Lung (tissue), 11 donors: ENCODE measurements at regions not wholly inside any gene's neighbourhood (a gene's known extent, or its start where the extent isn't known, plus 50 kb on each side); places are given as distances from the start of the nearest gene placed in this dataset.

ENCODE experiments used
- ATAC-seq: fragments of 200-7000 bp; cut with Tn5 transposase; one replicate; pipeline ENCODE4 v1.9.1; 2020; ENCODE audit warnings: moderate number of reproducible peaks; ENCODE audit not compliant: insufficient read depth, low FRiP score
- DNase-seq, 3 donors: peaks; one replicate each; pipeline ENCODE4 v3.0.0-alpha.2; 2013 to 2017
- H3K27ac ChIP-seq, 2 donors: one replicate each; pipeline ENCODE4 v1.5.1; 2013; ENCODE audit warnings: mild to moderate bottlenecking in 2 of 2, moderate library complexity in 2 of 2, control low read depth in 1 of 2, inconsistent platforms in 1 of 2, low read depth in 1 of 2, low read length in 1 of 2
- H3K27me3 ChIP-seq, 3 donors: one replicate each; pipeline ENCODE4 v1.5.1; 2013; ENCODE audit warnings: low read length in 2 of 3; ENCODE audit not compliant: control insufficient read depth in 3 of 3, insufficient read depth in 3 of 3
- H3K36me3 ChIP-seq, 4 donors: one replicate each; pipeline ENCODE4 v1.5.1; 2013; ENCODE audit warnings: low read length in 4 of 4, mild to moderate bottlenecking in 1 of 4, moderate library complexity in 1 of 4; ENCODE audit not compliant: control insufficient read depth in 4 of 4, insufficient read depth in 4 of 4
- H3K4me1 ChIP-seq, 5 donors: one replicate each; pipeline ENCODE4 v1.5.1; 2013; ENCODE audit warnings: low read length in 5 of 5, mild to moderate bottlenecking in 2 of 5, moderate library complexity in 1 of 5; ENCODE audit not compliant: control insufficient read depth in 5 of 5, insufficient read depth in 5 of 5
- H3K4me3 ChIP-seq: one replicate; pipeline ENCODE4 v1.5.1; 2013; ENCODE audit warnings: mild to moderate bottlenecking, control low read depth, moderate library complexity
- H3K9ac ChIP-seq, 2 donors: one replicate each; pipeline ENCODE4 v1.5.1; 2013; ENCODE audit warnings: low read length in 2 of 2, control low read depth in 1 of 2; ENCODE audit not compliant: insufficient read depth in 1 of 2
- H3K9me3 ChIP-seq, 4 donors: one replicate each; pipeline ENCODE4 v1.5.1; 2013; ENCODE audit warnings: low read length in 3 of 4, mild to moderate bottlenecking in 1 of 4, moderate library complexity in 1 of 4; ENCODE audit not compliant: control insufficient read depth in 4 of 4, insufficient read depth in 3 of 4
- WGBS, 2 donors: extraction: QIAGEN DNeasy Blood & Tissue Kit; methylation state at CpG; one replicate each; pipeline ENCODE4 v1.1.7; 2013; 5-methylcytosine and 5-hydroxymethylcytosine counted together
- TF ChIP-seq, protein P1 (sequence below): IDR thresholded peaks from 2 replicates; pipeline ENCODE4 v1.5.1; 2012; ENCODE audit warnings: mild to moderate bottlenecking; ENCODE audit errors: control extremely low read depth, extremely low read depth
- donor health status: control.
- donor health status: control.
- donor health status: Bipolar disorder and iron deficiency.
- donor health status: healthy.
- donor health status: DM: yes; HTN: yes; CAD: no.

DNA sequence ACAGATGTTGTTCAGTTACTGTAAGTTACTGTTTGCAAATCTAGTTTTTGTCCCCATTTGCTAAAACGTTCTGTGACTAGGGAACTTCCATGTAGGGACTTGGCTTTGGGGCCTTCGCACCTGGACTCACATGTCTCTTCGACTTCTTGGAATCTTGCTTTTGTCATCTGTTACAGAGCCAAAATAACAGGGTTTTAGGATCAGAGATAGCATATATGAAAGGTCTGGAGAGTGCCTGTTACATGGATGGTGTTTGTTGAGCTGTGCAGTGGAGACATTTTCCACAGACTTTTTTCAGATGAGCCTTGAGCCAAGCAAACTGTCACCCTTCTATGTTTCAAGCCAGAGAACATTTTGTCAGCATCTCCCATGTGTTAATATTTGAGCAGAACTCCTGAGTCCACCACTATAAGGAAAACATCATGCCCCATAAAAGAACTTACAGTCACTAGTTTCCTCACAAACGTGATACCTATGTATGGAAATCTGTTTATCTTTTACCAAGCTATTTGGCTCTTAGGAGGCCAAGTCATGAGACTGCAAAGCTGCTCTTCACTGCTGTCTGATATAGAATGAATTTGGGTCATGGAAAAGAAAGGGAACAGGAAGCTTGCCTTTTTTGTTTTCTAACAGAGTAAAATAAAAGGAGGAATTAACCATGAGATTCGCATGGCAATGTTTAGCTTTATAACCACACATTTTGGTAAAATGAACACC, 818.6 kb upstream of the IGFBP3 start:
- Histone ChIP-seq H3K36me3 (no peaks in the 10 kb centered on the region), H3K27ac (no peak overlapping the region), H3K4me3 (no peak overlapping the region), H3K27me3 (no peaks in the 10 kb centered on the region), H3K4me1 (no peaks in the 10 kb centered on the region), H3K9ac (no peak overlapping the region), H3K9me3 (no peaks in the 10 kb centered on the region)
- WGBS, 2 donors = 82 to 86% methylated on average over 5 of the region's 5 CpGs
- DNase-seq (no peak), ATAC-seq (no peak)
- TF ChIP-seq, protein P1, sequence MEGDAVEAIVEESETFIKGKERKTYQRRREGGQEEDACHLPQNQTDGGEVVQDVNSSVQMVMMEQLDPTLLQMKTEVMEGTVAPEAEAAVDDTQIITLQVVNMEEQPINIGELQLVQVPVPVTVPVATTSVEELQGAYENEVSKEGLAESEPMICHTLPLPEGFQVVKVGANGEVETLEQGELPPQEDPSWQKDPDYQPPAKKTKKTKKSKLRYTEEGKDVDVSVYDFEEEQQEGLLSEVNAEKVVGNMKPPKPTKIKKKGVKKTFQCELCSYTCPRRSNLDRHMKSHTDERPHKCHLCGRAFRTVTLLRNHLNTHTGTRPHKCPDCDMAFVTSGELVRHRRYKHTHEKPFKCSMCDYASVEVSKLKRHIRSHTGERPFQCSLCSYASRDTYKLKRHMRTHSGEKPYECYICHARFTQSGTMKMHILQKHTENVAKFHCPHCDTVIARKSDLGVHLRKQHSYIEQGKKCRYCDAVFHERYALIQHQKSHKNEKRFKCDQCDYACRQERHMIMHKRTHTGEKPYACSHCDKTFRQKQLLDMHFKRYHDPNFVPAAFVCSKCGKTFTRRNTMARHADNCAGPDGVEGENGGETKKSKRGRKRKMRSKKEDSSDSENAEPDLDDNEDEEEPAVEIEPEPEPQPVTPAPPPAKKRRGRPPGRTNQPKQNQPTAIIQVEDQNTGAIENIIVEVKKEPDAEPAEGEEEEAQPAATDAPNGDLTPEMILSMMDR = no peak

DNA sequence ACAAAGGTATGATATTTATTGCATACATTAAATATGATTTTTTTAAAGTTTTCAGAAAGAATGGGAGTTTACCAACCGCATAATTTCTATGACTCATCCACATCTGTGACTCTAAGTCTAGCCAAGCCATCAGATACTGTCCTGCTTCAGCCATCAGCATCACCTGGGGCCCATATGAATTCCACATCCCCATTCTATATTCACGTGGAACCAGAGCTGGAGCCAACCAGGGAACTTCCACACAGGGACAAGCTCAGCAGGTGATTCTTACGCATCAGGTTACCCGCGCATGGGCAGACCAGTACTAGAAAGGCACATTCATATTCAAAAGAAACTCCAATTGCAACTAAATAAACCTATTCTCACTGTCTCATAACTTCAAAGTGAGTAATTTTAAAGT, 817.7 kb upstream of the IGFBP3 start:
- no peak overlapping the region for H3K4me3 ChIP-seq
- no peak overlapping the region for H3K9ac ChIP-seq
- H3K36me3 ChIP-seq = no peaks in the 10 kb centered on the region
- H3K27me3 ChIP-seq = no peaks in the 10 kb centered on the region
- ATAC-seq (no peak), DNase-seq (no peak)
- TF ChIP-seq, protein P1 = no peak
- no peaks in the 10 kb centered on the region for H3K4me1 ChIP-seq
- no peak overlapping the region for H3K27ac ChIP-seq
- 91 to 93% methylated on average over 5 of the region's 5 CpGs for WGBS, 2 donors
- no peaks in the 10 kb centered on the region for H3K9me3 ChIP-seq

DNA sequence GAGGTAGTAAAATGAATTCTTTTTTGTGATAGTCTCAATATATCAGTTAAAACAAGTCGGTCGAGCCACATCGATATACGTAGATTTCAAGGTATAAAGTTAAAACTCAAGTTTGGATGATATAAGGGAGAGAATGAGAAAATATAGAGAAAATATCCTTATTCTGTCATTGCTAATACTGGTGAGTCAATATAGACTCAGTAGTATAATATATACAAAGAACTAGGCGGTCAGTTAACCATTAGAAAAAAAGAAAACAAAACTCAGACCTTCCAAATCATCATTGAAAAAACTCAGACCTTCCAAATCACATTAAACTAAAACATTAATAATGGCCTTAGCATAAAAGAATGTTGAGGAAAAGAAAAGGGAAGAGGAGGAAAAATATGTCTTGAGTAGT, 817.1 kb upstream of the IGFBP3 start:
- Histone ChIP-seq H3K4me3 (no peak overlapping the region), H3K9ac (no peak overlapping the region), H3K4me1 (no peaks in the 10 kb centered on the region), H3K27ac (no peak overlapping the region), H3K36me3 (no peaks in the 10 kb centered on the region), H3K9me3 (no peaks in the 10 kb centered on the region), H3K27me3 (no peaks in the 10 kb centered on the region)
- 95 to 96% methylated on average over 5 of the region's 5 CpGs for WGBS, 2 donors
- ATAC-seq = no peak
- no peak for DNase-seq
- TF ChIP-seq, protein P1 = no peak

DNA sequence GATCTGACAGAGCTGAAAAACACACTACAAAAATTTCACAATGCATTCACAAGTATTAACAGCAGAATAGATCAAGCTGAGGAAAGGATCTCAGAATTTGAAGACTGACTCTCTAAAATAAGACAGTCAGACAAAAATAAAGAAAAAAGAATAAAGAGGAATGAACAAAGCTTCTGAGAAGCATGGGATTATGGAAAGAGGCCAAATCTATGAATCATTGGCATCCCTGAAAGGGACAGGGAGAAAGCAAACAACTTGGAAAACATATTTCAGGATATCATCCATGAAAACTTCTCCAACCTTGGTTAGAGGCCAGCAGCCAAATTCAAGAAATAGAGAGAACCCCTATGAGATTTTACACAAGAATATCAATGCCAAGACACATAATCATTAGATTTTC, 804.8 kb upstream of the IGFBP3 start:
- Histone ChIP-seq H3K27ac (no peak overlapping the region), H3K9me3 (peaks cover 0 to 14% (median 2%) of the 10 kb centered on the region in 4 donors), H3K27me3 (no peaks in the 10 kb centered on the region), H3K36me3 (no peaks in the 10 kb centered on the region), H3K4me1 (no peaks in the 10 kb centered on the region), H3K4me3 (no peak overlapping the region), H3K9ac (no peak overlapping the region)
- ATAC-seq (no peak), DNase-seq (no peak)
- TF ChIP-seq, protein P1 = no peak
